NOMO-1 treated with dmso at 0.1 percent for 144 hours (cell line): ENCODE measurements at regions not wholly inside any gene's neighbourhood (a gene's known extent, or its start where the extent isn't known, plus 50 kb on each side); places are given as distances from the start of the nearest gene placed in this dataset.

Experiments
- DNase-seq: peaks from one replicate; lab custom pipeline; 2025; ENCODE audit not compliant: unreplicated experiment; lab: John Stamatoyannopoulos, UW

DNA sequence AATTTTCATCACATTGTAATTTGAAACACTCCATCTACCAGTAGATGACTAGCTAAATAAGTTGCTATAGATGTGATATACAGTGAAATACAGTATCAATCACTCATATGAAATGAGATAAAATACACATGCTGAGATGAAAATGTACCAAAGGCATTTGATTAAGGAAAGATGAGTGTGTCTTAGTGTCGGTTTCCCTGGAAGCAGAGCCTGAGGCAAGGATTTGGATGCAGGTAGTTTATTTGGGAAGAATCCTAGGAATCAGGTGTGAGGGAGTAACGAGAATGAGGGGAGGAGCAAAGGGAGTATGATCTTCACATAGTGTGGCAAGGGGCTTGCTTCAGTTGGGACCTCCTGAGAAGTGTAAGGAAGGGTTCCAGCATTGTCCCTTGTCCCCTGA is 188.2 kb upstream of the CTBP2 start:
- DNase-seq: no peak

- no peak for DNase-seq
Observed at GRCh38 chr10:125344573-125345171, 184.3 kb upstream of the CTBP2 start.

GRCh38 chr10:125343983-125344382 is 183.6 kb upstream of the CTBP2 start:
- no peak for DNase-seq

GRCh38 chr10:125343118-125343925 is 183.0 kb upstream of the CTBP2 start:
- DNase-seq: no peak

DNA sequence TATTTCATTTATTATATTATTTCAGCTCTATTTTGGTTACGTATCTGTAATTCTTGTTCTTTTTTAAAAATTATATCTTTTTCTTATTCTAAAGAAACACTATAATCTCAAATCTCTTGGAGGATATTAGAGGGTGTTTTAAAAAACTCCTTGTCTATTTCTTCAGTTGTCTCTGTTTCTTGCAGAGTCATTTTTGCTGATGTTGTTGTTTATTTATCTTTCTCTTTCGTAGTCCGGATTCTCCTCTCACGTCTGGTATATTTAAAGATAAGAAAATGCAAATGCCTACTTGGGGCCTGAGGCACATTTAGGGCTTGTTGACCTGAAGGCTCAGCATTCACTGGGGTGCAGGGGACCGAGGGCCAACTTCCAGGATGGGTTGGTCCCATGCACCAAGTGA is 181.2 kb upstream of the CTBP2 start:
- no peak for DNase-seq

- no peak for DNase-seq
Observed at GRCh38 chr10:125340903-125341302, 180.5 kb upstream of the CTBP2 start.

DNA sequence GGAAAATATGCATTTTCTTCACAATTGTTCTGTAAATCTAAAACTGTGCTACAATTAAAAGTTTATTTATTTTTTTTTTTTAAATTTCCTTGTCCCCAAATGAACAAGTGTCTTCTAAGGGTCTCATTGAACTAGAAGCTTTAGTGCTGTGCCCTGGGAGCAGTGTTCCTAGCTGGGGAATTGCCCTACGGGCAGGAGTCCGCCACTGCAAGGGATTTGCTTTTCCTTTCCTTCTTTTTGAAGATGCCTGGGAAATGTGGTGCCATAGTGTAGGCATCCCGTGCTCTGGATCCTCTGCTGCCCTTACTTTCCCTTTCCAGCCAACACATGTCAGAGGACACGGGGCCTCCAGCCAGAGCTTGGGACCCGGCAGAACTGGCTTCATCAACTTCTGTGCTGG is 177.1 kb upstream of the CTBP2 start:
- DNase-seq: no peak

DNA sequence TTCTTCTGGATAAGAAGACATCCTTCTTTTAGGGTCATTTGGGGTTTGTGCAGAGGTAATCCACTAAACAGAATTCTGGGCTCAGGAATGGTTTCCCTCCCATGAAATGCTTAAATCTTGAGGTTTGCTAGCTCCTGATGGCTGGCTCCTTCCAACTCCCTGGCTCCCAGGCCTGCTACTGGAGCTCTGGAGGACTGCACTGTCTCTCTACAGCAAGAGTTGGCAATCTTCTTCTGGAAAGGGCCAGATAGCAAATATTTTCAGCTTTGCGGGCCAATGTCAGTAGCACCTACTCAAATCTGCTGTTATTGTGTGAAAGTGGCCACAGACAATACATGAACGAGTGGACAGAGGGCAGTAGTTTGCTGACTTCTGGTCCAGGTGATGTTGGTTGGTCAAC is 174.2 kb upstream of the CTBP2 start:
- no peak for DNase-seq

GRCh38 chr10:125333769-125334168 is 173.4 kb upstream of the CTBP2 start:
- DNase-seq: no peak

GRCh38 chr10:125333209-125333591 is 172.8 kb upstream of the CTBP2 start:
- DNase-seq: no peak

GRCh38 chr10:125332548-125333208 is 172.3 kb upstream of the CTBP2 start:
- no peak for DNase-seq

DNA sequence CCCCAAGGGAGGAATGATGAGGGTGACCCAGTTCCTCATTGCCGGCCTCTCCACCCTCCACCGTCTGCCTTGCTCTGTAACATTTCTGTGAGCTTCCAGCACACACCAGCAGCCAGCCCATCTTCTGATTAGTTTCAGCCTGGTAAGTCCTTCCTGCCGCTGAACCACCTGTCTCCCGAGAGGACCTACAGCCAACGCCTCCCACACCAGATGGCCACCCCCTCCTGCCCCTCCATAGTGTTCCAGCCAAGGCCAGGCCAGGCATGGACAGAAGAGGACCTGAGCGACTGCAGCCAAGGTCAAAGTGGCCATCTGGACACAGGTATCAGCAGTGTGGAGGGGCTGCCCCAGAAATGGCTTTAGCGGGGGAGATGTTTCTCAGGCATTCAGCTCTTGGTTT is 170.7 kb upstream of the CTBP2 start:
- no peak for DNase-seq

GRCh38 chr10:125329056-125329455 is 168.7 kb upstream of the CTBP2 start:
- DNase-seq: no peak

- no peak for DNase-seq
Observed at GRCh38 chr10:125325326-125325725, 165.0 kb upstream of the CTBP2 start.

DNA sequence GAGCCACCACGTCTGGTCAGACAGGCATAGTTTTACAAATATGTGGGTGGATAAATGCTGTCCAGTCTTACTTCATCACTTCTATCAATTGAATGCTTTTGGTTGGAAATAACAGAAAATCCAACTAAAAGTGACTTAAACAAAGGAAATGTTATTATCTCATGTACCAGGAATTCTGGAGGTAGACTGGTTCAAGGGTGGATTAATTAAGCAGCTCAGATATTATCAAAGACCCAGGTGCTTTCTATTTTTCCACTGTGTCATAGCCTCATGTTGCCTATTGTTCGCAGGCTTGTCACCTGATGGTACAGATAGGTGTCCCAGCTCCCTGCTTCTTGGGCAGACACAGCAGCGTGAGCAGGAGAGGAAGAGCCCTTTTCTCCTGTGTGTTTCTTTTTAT is 156.1 kb upstream of the CTBP2 start:
- DNase-seq: no peak

- DNase-seq: no peak
Observed at GRCh38 chr10:125300937-125301336, 140.6 kb upstream of the CTBP2 start.

GRCh38 chr10:125299461-125299860 is 139.1 kb upstream of the CTBP2 start:
- no peak for DNase-seq

- no peak for DNase-seq
Observed at GRCh38 chr10:125296598-125296997, 136.2 kb upstream of the CTBP2 start.

GRCh38 chr10:125294109-125294508 is 133.7 kb upstream of the CTBP2 start:
- no peak for DNase-seq

- DNase-seq: no peak
Observed at GRCh38 chr10:125291836-125292235, 131.5 kb upstream of the CTBP2 start.

DNA sequence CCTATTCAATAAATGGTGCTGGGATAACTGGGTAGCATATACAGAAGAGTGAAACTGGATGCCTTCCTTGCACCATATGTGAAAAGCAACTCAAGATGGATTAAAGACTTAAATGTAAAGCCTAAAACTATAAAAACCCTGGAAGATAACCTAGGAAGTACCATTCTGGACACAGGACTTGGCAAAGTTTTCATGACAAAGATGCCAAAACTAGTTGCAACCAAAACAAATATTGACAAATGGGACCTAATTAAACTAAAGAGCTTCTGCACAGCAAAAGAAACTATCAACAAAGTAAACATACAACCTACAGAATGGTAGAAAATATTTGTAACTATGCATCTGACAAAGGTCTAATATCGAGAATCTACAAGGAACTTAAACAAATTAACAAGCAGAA is 129.1 kb upstream of the CTBP2 start:
- no peak for DNase-seq

GRCh38 chr10:125284875-125285597 is 124.7 kb upstream of the CTBP2 start:
- no peak for DNase-seq
